ENCODE measurements at regions not wholly inside any gene's neighbourhood (a gene's known extent, or its start where the extent isn't known, plus 50 kb on each side); places are given as distances from the start of the nearest gene placed in this dataset.

GRCh38 chr7:156466955-156467625, 173.5 kb upstream of the RNF32 start:
- no peak for TF ChIP-seq POLR2AphosphoS5 (IDR thresholded peaks at IDR 0.05; ENCODE audit: low read depth, low read length)
- no peak for TF ChIP-seq CTCF (IDR thresholded peaks at IDR 0.05)
- no peak for TF ChIP-seq TCF7L2 (IDR thresholded peaks at IDR 0.05; ENCODE audit: low read depth, low read length)
- no peak for TF ChIP-seq SIN3A (IDR thresholded peaks at IDR 0.05; ENCODE audit: borderline replicate concordance, insufficient read depth, low read depth, low read length)
- TF ChIP-seq, protein P1, sequence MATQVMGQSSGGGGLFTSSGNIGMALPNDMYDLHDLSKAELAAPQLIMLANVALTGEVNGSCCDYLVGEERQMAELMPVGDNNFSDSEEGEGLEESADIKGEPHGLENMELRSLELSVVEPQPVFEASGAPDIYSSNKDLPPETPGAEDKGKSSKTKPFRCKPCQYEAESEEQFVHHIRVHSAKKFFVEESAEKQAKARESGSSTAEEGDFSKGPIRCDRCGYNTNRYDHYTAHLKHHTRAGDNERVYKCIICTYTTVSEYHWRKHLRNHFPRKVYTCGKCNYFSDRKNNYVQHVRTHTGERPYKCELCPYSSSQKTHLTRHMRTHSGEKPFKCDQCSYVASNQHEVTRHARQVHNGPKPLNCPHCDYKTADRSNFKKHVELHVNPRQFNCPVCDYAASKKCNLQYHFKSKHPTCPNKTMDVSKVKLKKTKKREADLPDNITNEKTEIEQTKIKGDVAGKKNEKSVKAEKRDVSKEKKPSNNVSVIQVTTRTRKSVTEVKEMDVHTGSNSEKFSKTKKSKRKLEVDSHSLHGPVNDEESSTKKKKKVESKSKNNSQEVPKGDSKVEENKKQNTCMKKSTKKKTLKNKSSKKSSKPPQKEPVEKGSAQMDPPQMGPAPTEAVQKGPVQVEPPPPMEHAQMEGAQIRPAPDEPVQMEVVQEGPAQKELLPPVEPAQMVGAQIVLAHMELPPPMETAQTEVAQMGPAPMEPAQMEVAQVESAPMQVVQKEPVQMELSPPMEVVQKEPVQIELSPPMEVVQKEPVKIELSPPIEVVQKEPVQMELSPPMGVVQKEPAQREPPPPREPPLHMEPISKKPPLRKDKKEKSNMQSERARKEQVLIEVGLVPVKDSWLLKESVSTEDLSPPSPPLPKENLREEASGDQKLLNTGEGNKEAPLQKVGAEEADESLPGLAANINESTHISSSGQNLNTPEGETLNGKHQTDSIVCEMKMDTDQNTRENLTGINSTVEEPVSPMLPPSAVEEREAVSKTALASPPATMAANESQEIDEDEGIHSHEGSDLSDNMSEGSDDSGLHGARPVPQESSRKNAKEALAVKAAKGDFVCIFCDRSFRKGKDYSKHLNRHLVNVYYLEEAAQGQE (IDR thresholded peaks at IDR 0.05; ENCODE audit: insufficient read depth in 1 of 2, low read depth in 2 of 2, low read length in 1 of 2), result no peak

Measured in Panc1 (cell line).